ENCODE measurements at regions not wholly inside any gene's neighbourhood (a gene's known extent, or its start where the extent isn't known, plus 50 kb on each side); places are given as distances from the start of the nearest gene placed in this dataset.

GRCh38 chr12:94701711-94702110, 51.4 kb upstream of the TMCC3 start:
- H3K4me3 ChIP-seq (ENCODE audit: low read depth, low read length), result no peak overlapping the region
- no peak for DNase-seq (ENCODE audit: low read depth)

DNA sequence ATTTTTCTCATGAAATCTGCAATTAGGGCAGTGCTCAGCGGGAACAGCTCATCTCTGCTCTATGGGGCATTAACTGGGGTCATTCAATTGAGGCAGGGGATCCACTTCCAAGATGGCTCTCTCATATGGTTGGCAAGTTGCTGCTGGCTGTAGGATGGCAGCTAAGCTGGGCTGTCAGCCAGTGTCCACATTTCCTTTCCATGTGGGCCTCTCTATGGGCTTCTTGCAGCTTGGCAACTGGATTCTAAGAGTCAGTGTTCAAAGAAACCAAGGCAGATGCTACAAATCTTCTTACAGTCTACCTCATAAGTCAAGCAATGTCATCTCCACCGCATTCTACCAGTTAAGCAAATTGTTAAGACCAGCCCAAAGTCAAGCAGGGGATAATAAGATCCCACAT, 50.3 kb upstream of the TMCC3 start:
- no peak for DNase-seq (ENCODE audit: low read depth)
- H3K4me3 ChIP-seq (ENCODE audit: low read depth, low read length), result no peak overlapping the region
